H9 (cell line): ENCODE measurements at regions not wholly inside any gene's neighbourhood (a gene's known extent, or its start where the extent isn't known, plus 50 kb on each side); places are given as distances from the start of the nearest gene placed in this dataset.

ENCODE experiments used
- DNase-seq: peaks from one replicate; pipeline ENCODE4 v3.0.0-alpha.2; 2017
- H2AFZ ChIP-seq: one replicate; pipeline ENCODE4 v1.6.1; 2013; ENCODE audit warnings: mild to moderate bottlenecking, low read length, control low read depth, moderate library complexity
- H2AK5ac ChIP-seq: 2 replicates; pipeline ENCODE4 v1.6.1; 2013; ENCODE audit warnings: low read length, control low read depth, mixed read lengths; ENCODE audit not compliant: insufficient read length
- H2BK120ac ChIP-seq: one replicate; pipeline ENCODE4 v1.6.1; 2013; ENCODE audit warnings: low read depth, mild to moderate bottlenecking, low read length, control low read depth, inconsistent platforms; ENCODE audit not compliant: poor library complexity, severe bottlenecking
- H2BK12ac ChIP-seq: 2 replicates; pipeline ENCODE4 v1.6.1; 2013; ENCODE audit warnings: low read length, control low read depth, mixed read lengths, low read depth; ENCODE audit not compliant: insufficient read length
- H2BK15ac ChIP-seq: 2 replicates; pipeline ENCODE4 v1.6.1; 2013; ENCODE audit warnings: low read depth, low read length, control low read depth
- H2BK20ac ChIP-seq: one replicate; pipeline ENCODE4 v1.6.1; 2013; ENCODE audit warnings: low read depth, mild to moderate bottlenecking, low read length, control low read depth, inconsistent platforms; ENCODE audit not compliant: poor library complexity, severe bottlenecking
- H2BK5ac ChIP-seq: 2 replicates; pipeline ENCODE4 v1.6.1; 2013; ENCODE audit warnings: low read length, control low read depth, mixed read lengths; ENCODE audit not compliant: insufficient read length
- H3K14ac ChIP-seq: 2 replicates; pipeline ENCODE4 v1.6.1; 2013; ENCODE audit warnings: low read length, control low read depth; ENCODE audit not compliant: insufficient read depth
- H3K18ac ChIP-seq: 2 replicates; pipeline ENCODE4 v1.6.1; 2013; ENCODE audit warnings: low read depth, mild to moderate bottlenecking, mixed read lengths, low read length, control low read depth; ENCODE audit not compliant: insufficient read length
- H3K23ac ChIP-seq: 2 replicates; pipeline ENCODE4 v1.6.1; 2013; ENCODE audit warnings: low read length, control low read depth, mixed read lengths, low read depth; ENCODE audit not compliant: insufficient read length
- H3K23me2 ChIP-seq: 2 replicates; pipeline ENCODE4 v1.6.1; 2013; ENCODE audit warnings: low read depth, mild to moderate bottlenecking, mixed read lengths, low read length, control low read depth; ENCODE audit not compliant: insufficient read length, poor library complexity, severe bottlenecking
- H3K27ac ChIP-seq: 2 replicates; pipeline ENCODE4 v1.5.1; 2013; ENCODE audit warnings: low read length, control low read depth, mixed read lengths, low read depth; ENCODE audit not compliant: insufficient read length
- H3K27me3 ChIP-seq: 2 replicates; pipeline ENCODE4 v1.6.1; 2013; ENCODE audit warnings: low read length, control low read depth, inconsistent platforms; ENCODE audit not compliant: insufficient read depth
- H3K4ac ChIP-seq: 2 replicates; pipeline ENCODE4 v1.6.1; 2013; ENCODE audit warnings: low read depth, mild to moderate bottlenecking, control low read depth, inconsistent platforms, low read length, moderate library complexity
- H3K4me1 ChIP-seq: 2 replicates; pipeline ENCODE4 v1.6.1; 2013; ENCODE audit warnings: low read length, control low read depth, inconsistent platforms; ENCODE audit not compliant: insufficient read depth
- H3K4me2 ChIP-seq: 2 replicates; pipeline ENCODE4 v1.6.1; 2013; ENCODE audit warnings: low read length, control low read depth, mixed read lengths; ENCODE audit not compliant: insufficient read length, insufficient read depth
- H3K56ac ChIP-seq: 2 replicates; pipeline ENCODE4 v1.6.1; 2013; ENCODE audit warnings: low read depth, mild to moderate bottlenecking, mixed read lengths, low read length, control low read depth; ENCODE audit not compliant: insufficient read length
- H3K79me1 ChIP-seq: 2 replicates; pipeline ENCODE4 v1.6.1; 2013; ENCODE audit warnings: low read depth, mild to moderate bottlenecking, moderate library complexity, low read length, control low read depth, inconsistent platforms; ENCODE audit not compliant: insufficient read depth, poor library complexity, severe bottlenecking
- H3K79me2 ChIP-seq: 2 replicates; pipeline ENCODE4 v1.6.1; 2013; ENCODE audit warnings: low read length, control low read depth, inconsistent platforms; ENCODE audit not compliant: insufficient read depth
- H3K9ac ChIP-seq: 2 replicates; pipeline ENCODE4 v1.6.1; 2013; ENCODE audit warnings: low read length, control low read depth, mixed read lengths; ENCODE audit not compliant: insufficient read length; ENCODE audit errors: extremely low read depth
- H3K9me3 ChIP-seq: one replicate; pipeline ENCODE4 v1.6.1; 2013; ENCODE audit warnings: low read depth, low read length, inconsistent platforms; ENCODE audit not compliant: control insufficient read depth
- H3T11ph ChIP-seq: one replicate; pipeline ENCODE4 v1.6.1; 2013; ENCODE audit warnings: mild to moderate bottlenecking, low read length, control low read depth, inconsistent platforms
- H4K20me1 ChIP-seq: one replicate; pipeline ENCODE4 v1.6.1; 2013; ENCODE audit not compliant: control insufficient read depth, insufficient read length, insufficient read depth
- H4K5ac ChIP-seq: 2 replicates; pipeline ENCODE4 v1.6.1; 2013; ENCODE audit warnings: low read depth, mild to moderate bottlenecking, mixed read lengths, low read length, control low read depth; ENCODE audit not compliant: insufficient read length
- H4K8ac ChIP-seq: replicated peaks from 2 replicates; pipeline ENCODE4 v1.6.1; 2013; ENCODE audit warnings: low read length, control low read depth, mixed read lengths, low read depth; ENCODE audit not compliant: insufficient read length
- H4K91ac ChIP-seq: 2 replicates; pipeline ENCODE4 v1.6.1; 2013; ENCODE audit warnings: low read depth, mild to moderate bottlenecking, moderate library complexity, mixed read lengths, low read length, control low read depth; ENCODE audit not compliant: insufficient read length
- H3K27ac Mint-ChIP-seq, 3 experiments: 2 replicates in 2 of 3; 3 replicates in 1 of 3; pipeline ENCODE4 v1.8.0; 2020 to 2021; ENCODE audit warnings: mixed read lengths in 3 of 3, mild to moderate bottlenecking in 1 of 3, moderate library complexity in 1 of 3
- H3K27me3 Mint-ChIP-seq: 2 replicates; pipeline ENCODE4 v1.8.0; 2021; ENCODE audit warnings: low read depth, mild to moderate bottlenecking, moderate library complexity, mixed read lengths
- H3K36me3 Mint-ChIP-seq, 3 experiments: 2 replicates in 2 of 3; 3 replicates in 1 of 3; pipeline ENCODE4 v1.8.0; 2020 to 2021; ENCODE audit warnings: low read depth in 3 of 3, mixed read lengths in 3 of 3; ENCODE audit not compliant: insufficient read depth in 1 of 3
- H3K4me1 Mint-ChIP-seq, 2 experiments: 2 replicates each; pipeline ENCODE4 v1.8.0; 2020; ENCODE audit warnings: mixed read lengths in 2 of 2
- H3K4me3 Mint-ChIP-seq, 2 experiments: 2 replicates in 1 of 2; 3 replicates in 1 of 2; pipeline ENCODE4 v1.8.0; 2020 to 2021; ENCODE audit warnings: mild to moderate bottlenecking in 2 of 2, mixed read lengths in 2 of 2, moderate library complexity in 1 of 2
- H3K9me3 Mint-ChIP-seq, 2 experiments: 2 replicates in 1 of 2; 3 replicates in 1 of 2; pipeline ENCODE4 v1.8.0; 2020; ENCODE audit warnings: mild to moderate bottlenecking in 2 of 2, mixed read lengths in 2 of 2, moderate library complexity in 1 of 2
- CTCF ChIP-seq: fragments of 200-600 bp; sonication (generic); conservative IDR thresholded peaks from 3 replicates; pipeline ENCODE4 v1.8.0; 2021; ENCODE audit warnings: antibody characterized with exemption, mild to moderate bottlenecking
- WGBS: extraction: QIAGEN DNeasy Blood & Tissue Kit; methylation state at CpG from one replicate; pipeline ENCODE4 v1.1.7; 2013; ENCODE audit warnings: missing lambda C conversion rate, low lambda C conversion rate, mixed read lengths; ENCODE audit not compliant: insufficient read length; ENCODE audit errors: extremely low coverage; 5-methylcytosine and 5-hydroxymethylcytosine counted together

- Histone ChIP-seq H2BK20ac (no peak overlapping the region), H2AK5ac (no peak overlapping the region), H3K56ac (no peak overlapping the region), H4K20me1 (no peaks in the 10 kb centered on the region), H3K4ac (no peak overlapping the region), H3K27me3 (no peaks in the 10 kb centered on the region), H3K27ac (no peak overlapping the region), H3T11ph (no peak overlapping the region), H3K79me1 (no peaks in the 10 kb centered on the region), H3K9me3 (no peaks in the 10 kb centered on the region), H3K23ac (no peak overlapping the region), H3K9ac (no peak overlapping the region), H4K8ac (no peak overlapping the region), H3K14ac (no peak overlapping the region), H2AFZ (no peak overlapping the region), H3K18ac (no peak overlapping the region), H2BK12ac (no peak overlapping the region), H3K4me2 (no peak overlapping the region), H2BK120ac (no peak overlapping the region), H3K23me2 (no peaks in the 10 kb centered on the region), H4K91ac (no peak overlapping the region), H4K5ac (no peak overlapping the region), H3K79me2 (no peaks in the 10 kb centered on the region), H2BK5ac (no peak overlapping the region), H3K4me1 (no peaks in the 10 kb centered on the region), H2BK15ac (no peak overlapping the region)
- H3K4me1 Mint-ChIP-seq = peaks cover 5 to 8% of the 10 kb centered on the region in 2 experiments
- no peaks in the 10 kb centered on the region for H3K36me3 Mint-ChIP-seq
- no peak overlapping the region for H3K27ac Mint-ChIP-seq
- no CpG with 5 or more reads among the region's 4 CpGs for WGBS
- DNase-seq = no peak
- no peak overlapping the region for H3K4me3 Mint-ChIP-seq
- H3K27me3 Mint-ChIP-seq = peaks cover 1% of the 10 kb centered on the region; the same call in 1 of the 2 replicates
- TF ChIP-seq CTCF = no peak
- H3K9me3 Mint-ChIP-seq = no peaks in the 10 kb centered on the region
These were observed 146.3 kb upstream of the CELF4 start for GRCh38 chr18:37711766-37712505.
